Pancreas (tissue), 10 donors: ENCODE measurements at regions not wholly inside any gene's neighbourhood (a gene's known extent, or its start where the extent isn't known, plus 50 kb on each side); places are given as distances from the start of the nearest gene placed in this dataset.
A peak's percentile ranks its signal among the peaks of the same experiment; 100 is the strongest.

Experiments
- ATAC-seq, 4 donors: fragments of 200-7000 bp; cut with Tn5 transposase; one replicate each; pipeline versions ENCODE4 v1.8.0 to v1.9.1; 2020; ENCODE audit warnings: mild to moderate bottlenecking in 4 of 4, moderate library complexity in 4 of 4
- DNase-seq, 6 donors: peaks; one replicate each; pipeline ENCODE4 v3.0.0-alpha.2; 2020
- FAIRE-seq: peaks from 2 replicates; lab custom pipeline; 2012; peaks lifted over from hg19 to GRCh38; lab: Jason Lieb, UNC
- H3K27ac ChIP-seq, 4 donors: fragments of 200-600 bp; sonication (generic); 1 replicate in 3 of 4; 2 replicates in 1 of 4; pipeline versions ENCODE4 v1.5.0 to v1.8.0; 2020
- H3K27me3 ChIP-seq, 4 donors: fragments of 200-600 bp; one replicate each; pipeline ENCODE4 v1.8.0; 2021
- H3K36me3 ChIP-seq, 3 donors: fragments of 200-600 bp; sonication (generic) in 1 of 3; one replicate each; pipeline versions ENCODE4 v1.5.0 to v1.8.0; 2020 to 2021
- H3K4me1 ChIP-seq, 3 donors: fragments of 200-600 bp; one replicate each; pipeline ENCODE4 v1.8.0; 2021
- H3K4me3 ChIP-seq, 4 donors: fragments of 200-600 bp; sonication (generic) in 2 of 4; one replicate each; pipeline versions ENCODE4 v1.5.0 to v1.8.0; 2020 to 2021
- H3K9me3 ChIP-seq, 4 donors: fragments of 200-600 bp; one replicate each; pipeline ENCODE4 v1.8.0; 2021
- WGBS, 2 donors: extraction: QIAGEN DNeasy Blood & Tissue Kit; methylation state at CpG; one replicate each; pipeline ENCODE4 v1.1.7; 2013; 5-methylcytosine and 5-hydroxymethylcytosine counted together
- intact Hi-C, 3 donors: fragments of 100-400 bp; cut with DNase I; formaldehyde crosslinking; loops; one replicate each; pipeline versions ENCODE4 v1.11.1 to v1.14.2; 2022
- TF ChIP-seq, protein P1 (sequence below), 4 donors: fragments of 200-600 bp; sonication (generic) in 3 of 4; IDR thresholded peaks; one replicate each; pipeline versions ENCODE4 v1.5.0 to v1.8.0; 2021; ENCODE audit warnings: antibody characterized with exemption in 4 of 4
- donor health status: healthy with polysubstance abuse.
- donor health status: DM: no; HTN: no; CAD: no; lungs with moderate emphysema.
- donor health status: DM: no; HTN: no; CAD: no.
- donor health status: control.
- donor health status: control.
- donor health status: Bipolar disorder and iron deficiency.
- donor health status: DM: yes; HTN: yes; CAD: no.
- donor health status: DM: no; HTN: no; CAD: no.
- donor health status: DM: no; HTN: no; CAD: no.
- donor health status: DM: yes; HTN: yes; CAD: no.

DNA sequence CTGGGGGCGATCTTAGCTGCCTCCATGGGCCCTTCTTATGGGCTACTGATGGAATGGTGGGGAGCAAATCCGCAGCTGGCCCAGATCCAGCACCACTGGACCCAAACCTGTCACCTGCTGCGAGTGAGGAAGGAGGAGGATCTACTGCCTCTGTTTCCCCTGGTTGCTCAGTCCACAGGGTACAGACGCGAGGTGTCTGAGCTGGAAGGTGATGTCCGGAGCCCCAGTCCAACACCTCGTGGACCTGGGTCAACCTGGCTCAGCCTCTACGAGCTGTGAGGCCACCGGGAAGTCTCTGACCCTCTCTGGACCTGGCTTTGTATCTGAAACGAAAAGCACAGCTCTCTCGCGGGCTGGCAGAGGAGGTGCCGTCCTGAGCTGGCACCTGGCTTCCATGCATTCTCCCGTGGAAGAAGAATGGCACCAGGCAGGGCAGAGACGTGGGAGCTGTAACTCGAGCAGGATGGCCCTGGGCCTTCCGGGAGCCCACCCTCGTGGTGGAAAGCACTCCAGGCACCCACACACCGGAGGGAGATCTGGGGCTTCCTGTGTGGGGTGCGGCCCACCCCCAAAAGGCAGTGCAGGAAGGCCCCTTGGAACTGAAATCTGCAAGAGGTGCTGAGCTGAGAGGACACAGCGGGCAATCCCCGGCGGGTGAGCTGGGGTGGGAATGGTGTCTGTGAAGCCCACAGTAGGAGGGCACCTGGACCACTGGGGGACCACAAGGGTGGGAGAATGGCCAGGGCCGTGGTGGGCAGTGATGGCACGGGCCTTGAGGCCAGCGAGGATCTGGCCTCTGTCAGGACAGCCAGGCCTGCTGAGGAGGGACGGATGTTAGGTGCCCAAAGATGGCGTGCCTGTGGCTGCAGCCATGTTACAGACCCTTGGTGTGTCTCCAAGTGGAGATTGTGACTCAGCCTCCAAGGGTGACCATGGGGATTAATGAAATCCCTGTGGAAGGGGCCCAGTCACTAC is 133.4 kb downstream of the OLFM1 start:
- intact Hi-C loops = no loop called here
- H3K9me3 ChIP-seq = no peaks in the 10 kb centered on the region
- TF ChIP-seq, protein P1, sequence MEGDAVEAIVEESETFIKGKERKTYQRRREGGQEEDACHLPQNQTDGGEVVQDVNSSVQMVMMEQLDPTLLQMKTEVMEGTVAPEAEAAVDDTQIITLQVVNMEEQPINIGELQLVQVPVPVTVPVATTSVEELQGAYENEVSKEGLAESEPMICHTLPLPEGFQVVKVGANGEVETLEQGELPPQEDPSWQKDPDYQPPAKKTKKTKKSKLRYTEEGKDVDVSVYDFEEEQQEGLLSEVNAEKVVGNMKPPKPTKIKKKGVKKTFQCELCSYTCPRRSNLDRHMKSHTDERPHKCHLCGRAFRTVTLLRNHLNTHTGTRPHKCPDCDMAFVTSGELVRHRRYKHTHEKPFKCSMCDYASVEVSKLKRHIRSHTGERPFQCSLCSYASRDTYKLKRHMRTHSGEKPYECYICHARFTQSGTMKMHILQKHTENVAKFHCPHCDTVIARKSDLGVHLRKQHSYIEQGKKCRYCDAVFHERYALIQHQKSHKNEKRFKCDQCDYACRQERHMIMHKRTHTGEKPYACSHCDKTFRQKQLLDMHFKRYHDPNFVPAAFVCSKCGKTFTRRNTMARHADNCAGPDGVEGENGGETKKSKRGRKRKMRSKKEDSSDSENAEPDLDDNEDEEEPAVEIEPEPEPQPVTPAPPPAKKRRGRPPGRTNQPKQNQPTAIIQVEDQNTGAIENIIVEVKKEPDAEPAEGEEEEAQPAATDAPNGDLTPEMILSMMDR (IDR thresholded peaks at IDR 0.05) = no peak
- ATAC-seq (no peak), DNase-seq (peak in 3 of 6 donors; percentile 14 to 64 (median 49)), FAIRE-seq (no peak)
- no peaks in the 10 kb centered on the region for H3K36me3 ChIP-seq
- 85 to 91% methylated on average over 28 of the region's 28 CpGs for WGBS, 2 donors
- no peaks in the 10 kb centered on the region for H3K27me3 ChIP-seq
- peaks cover 20 to 29% (median 20%) of the 10 kb centered on the region in 3 donors for H3K4me1 ChIP-seq
- H3K4me3 ChIP-seq = no peak overlapping the region
- no peak overlapping the region for H3K27ac ChIP-seq

DNA sequence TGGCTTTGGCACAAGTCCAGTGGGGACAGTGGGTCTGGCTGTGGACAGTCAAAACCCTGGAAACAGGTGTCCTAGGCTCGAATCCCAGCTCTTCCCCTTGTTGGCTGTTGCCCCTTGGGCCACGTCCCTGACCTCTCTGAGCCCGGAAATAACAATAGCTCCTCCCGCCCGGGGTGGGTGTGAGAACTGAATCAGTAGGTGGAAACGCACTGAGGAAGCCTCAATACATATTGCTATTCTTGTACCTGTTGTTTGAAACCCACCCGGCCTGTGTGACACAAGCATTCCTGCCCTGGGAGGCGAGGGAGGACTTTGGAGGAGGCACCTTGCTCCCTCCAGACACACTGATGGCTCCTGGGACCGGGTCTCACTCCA is 134.1 kb downstream of the OLFM1 start:
- Histone ChIP-seq H3K4me3 (no peak overlapping the region), H3K27me3 (no peaks in the 10 kb centered on the region), H3K4me1 (peaks cover 13 to 22% (median 16%) of the 10 kb centered on the region in 3 donors), H3K27ac (no peak overlapping the region), H3K36me3 (no peaks in the 10 kb centered on the region), H3K9me3 (no peaks in the 10 kb centered on the region)
- DNase-seq = peak in 2 of 6 donors; percentile 10 to 44
- WGBS, 2 donors = 77 to 78% methylated on average over 9 of the region's 9 CpGs
- ATAC-seq = no peak
- FAIRE-seq = no peak
- TF ChIP-seq, protein P1 (IDR thresholded peaks at IDR 0.05) = no peak
- intact Hi-C loops = no loop called here

DNA sequence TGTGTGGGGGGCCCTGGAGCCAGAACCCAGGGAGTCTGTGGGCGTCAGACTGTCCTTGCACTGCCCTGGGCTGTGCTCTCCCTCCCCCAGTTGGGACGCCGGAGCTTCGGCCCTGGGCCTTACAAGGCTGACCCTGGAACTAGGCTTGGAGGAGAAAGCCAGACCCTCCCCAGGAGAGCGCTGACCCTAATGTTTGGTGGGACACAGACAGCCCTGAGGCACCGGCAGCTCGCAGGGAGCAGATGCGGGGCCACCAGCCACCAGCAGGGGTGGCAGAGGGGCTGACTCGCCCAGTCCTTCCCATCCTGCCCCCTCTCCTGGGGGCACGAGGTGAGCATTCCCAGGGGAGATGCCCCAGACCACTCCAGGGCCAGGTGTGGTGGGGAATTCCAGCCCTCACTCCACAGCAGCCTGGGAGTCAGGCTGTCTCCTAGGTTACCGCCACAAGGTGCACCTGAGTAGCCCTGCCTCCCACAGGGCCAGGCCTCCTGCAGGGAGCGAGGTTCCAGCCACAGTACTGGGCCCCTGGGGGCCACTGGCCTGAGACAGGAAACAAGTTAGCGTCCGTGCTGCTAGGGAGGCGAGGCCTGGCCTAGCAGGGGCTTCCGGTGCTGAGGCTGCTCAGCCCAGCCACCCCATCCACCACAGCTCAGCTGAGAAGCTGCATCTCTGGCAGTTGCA is 134.6 kb downstream of the OLFM1 start:
- peak in 3 of 4 donors; percentile 42 to 65 (median 63) for ATAC-seq
- intact Hi-C loops = no loop called here
- H3K4me3 ChIP-seq = no peak overlapping the region

DNA sequence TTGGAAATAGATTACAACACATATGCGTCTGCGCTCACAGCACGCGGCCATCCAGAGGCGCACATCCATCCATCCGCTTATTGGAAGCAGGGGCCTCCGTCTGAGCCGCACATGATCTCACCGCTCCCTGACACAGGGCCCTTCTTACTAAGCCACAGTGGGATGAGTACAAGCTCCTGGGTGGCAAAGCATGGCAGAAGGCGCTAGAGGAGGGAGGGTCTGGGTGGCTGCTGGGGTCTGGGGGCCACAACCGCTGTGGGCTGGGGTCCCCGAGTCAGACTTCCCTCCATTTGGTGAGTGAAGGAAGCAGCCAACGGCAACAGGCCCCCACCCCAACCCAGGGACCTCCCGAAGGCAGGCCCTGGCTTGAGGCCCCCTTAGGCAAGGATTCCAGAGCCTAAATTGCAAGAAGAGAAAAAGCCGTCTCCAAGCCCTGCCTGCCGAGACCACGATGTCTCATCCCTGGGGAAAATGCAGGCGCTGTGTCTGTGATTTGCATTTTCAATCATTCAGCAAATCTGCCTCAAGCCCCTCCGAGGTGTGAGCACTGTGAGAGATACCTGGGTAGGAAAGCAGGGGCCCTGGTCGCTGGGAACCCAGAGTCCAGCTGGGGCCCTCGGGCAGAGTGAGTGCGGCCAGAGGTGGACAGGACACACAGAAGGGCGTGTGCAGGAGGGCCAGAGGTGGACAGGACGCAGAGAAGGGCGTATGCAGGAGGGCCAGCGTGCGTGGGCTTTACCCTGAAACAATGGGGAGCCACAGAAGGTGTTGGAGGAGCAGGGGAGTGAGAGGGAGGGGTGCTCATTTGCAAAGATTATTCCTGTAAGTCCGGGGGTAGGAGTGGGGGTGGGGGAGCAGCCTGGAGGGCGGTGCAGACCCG is 135.7 kb downstream of the OLFM1 start:
- Histone ChIP-seq H3K36me3 (no peaks in the 10 kb centered on the region), H3K9me3 (no peaks in the 10 kb centered on the region), H3K27me3 (no peaks in the 10 kb centered on the region), H3K4me1 (peaks cover 7 to 13% (median 9%) of the 10 kb centered on the region in 3 donors), H3K4me3 (no peak overlapping the region), H3K27ac (no peak overlapping the region)
- DNase-seq = peak in 2 of 6 donors; percentile 12 to 46
- TF ChIP-seq, protein P1 (IDR thresholded peaks at IDR 0.05) = no peak
- WGBS, 2 donors = 87 to 89% methylated on average over 30 of the region's 30 CpGs
- intact Hi-C loops = no loop called here
- no peak for FAIRE-seq
- ATAC-seq = no peak

More for the DNA sequence above, 134.6 kb downstream of the OLFM1 start:
- Histone ChIP-seq H3K27me3 (no peaks in the 10 kb centered on the region), H3K36me3 (no peaks in the 10 kb centered on the region), H3K27ac (no peak overlapping the region), H3K9me3 (no peaks in the 10 kb centered on the region), H3K4me1 (peaks cover 8 to 17% (median 13%) of the 10 kb centered on the region in 3 donors)
- WGBS, 2 donors = 73 to 76% methylated on average over 16 of the region's 16 CpGs
- TF ChIP-seq, protein P1 (IDR thresholded peaks at IDR 0.05) = no peak
- FAIRE-seq = no peak
- peak in 3 of 6 donors; percentile 37 to 67 (median 59) for DNase-seq
